ENCODE measurements at regions not wholly inside any gene's neighbourhood (a gene's known extent, or its start where the extent isn't known, plus 50 kb on each side); places are given as distances from the start of the nearest gene placed in this dataset.
"Not testable (repeated sequence)": the region's sequence is repeated elsewhere in the genome, so short reads cannot be mapped to it uniquely, and the experiment has no call there.

DNA sequence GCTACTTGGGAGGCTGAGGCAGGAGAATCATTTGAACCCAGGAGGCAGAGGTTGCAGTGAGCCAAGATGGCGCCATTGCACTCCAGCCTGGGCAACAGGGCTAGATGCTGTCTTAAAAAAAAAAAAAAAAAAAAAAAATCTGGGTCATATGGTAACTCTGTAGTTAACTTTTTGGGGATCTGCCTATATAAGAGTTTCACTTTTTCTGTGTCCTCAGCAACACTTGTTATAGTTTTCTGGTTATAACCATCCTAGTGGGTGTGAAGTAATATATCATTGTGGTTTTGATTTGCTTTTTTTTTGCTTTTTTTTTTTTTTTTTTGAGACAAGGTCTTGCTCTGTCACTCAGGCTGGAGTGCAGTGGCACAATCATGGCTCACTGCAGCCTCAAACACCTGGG, 54.3 kb upstream of the SHB start:
- TF ChIP-seq EZH2 (conservative IDR thresholded peaks at IDR 0.05; ENCODE audit: low read depth, low read length); POLR2AphosphoS5 (IDR thresholded peaks at IDR 0.05; ENCODE audit: low read depth, low read length); HNRNPH1 (optimal IDR thresholded peaks at IDR 0.05; ENCODE audit: low read depth, low read length); ZNF556 (CRISPR knock-in tag; IDR thresholded peaks at IDR 0.05; ENCODE audit: borderline replicate concordance): not testable (repeated sequence)
- TF ChIP-seq, protein P1, sequence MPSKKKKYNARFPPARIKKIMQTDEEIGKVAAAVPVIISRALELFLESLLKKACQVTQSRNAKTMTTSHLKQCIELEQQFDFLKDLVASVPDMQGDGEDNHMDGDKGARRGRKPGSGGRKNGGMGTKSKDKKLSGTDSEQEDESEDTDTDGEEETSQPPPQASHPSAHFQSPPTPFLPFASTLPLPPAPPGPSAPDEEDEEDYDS (CRISPR knock-in tag; IDR thresholded peaks at IDR 0.05): not testable (repeated sequence)
